HEK293T (cell line): ENCODE measurements at regions not wholly inside any gene's neighbourhood (a gene's known extent, or its start where the extent isn't known, plus 50 kb on each side); places are given as distances from the start of the nearest gene placed in this dataset.
"Not testable (repeated sequence)": the region's sequence is repeated elsewhere in the genome, so short reads cannot be mapped to it uniquely, and the experiment has no call there.

Experiments used
- ARNT ChIP-seq: fragments of 450-650 bp; IDR thresholded peaks from 2 replicates; pipeline ENCODE4 v1.6.1; 2017; ENCODE audit warnings: mild to moderate bottlenecking
- BHLHE40 ChIP-seq: fragments of 450-650 bp; IDR thresholded peaks from 2 replicates; pipeline ENCODE4 v1.6.1; 2016; ENCODE audit warnings: mild to moderate bottlenecking, moderate library complexity, borderline replicate concordance
- FOXM1 ChIP-seq: fragments of 450-650 bp; IDR thresholded peaks from 2 replicates; pipeline ENCODE4 v1.6.1; 2017; ENCODE audit warnings: mild to moderate bottlenecking, borderline replicate concordance
- SUZ12 ChIP-seq: fragments of 450-650 bp; IDR thresholded peaks from 2 replicates; pipeline ENCODE4 v1.6.1; 2016; ENCODE audit warnings: mild to moderate bottlenecking
- TARDBP ChIP-seq: fragments of 450-650 bp; IDR thresholded peaks from 2 replicates; pipeline ENCODE4 v1.6.1; 2016

DNA sequence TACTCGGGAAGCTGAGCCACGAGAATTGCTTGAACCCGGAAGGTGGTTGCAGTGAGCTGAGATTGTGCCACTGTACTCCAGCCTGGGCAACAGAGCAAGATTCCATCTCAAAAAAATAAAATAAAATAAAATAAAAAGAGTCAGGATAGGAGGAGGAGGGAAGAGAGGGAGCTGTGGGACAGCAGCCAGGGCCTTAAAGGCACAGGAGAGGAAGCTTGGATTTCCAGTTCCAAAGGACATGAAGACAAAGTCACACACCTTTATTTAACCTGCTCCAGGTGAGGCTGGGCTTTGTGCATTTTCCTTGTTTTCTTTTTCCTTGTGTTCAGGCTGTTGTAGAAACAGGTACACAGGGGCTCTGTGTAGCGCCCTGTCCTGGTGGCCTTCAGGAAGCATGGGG lies 138.2 kb upstream of the HMX1 start:
- TF ChIP-seq SUZ12, TARDBP, FOXM1, BHLHE40, ARNT: not testable (repeated sequence)
